Ovary (tissue), 7 donors: ENCODE measurements at regions not wholly inside any gene's neighbourhood (a gene's known extent, or its start where the extent isn't known, plus 50 kb on each side); places are given as distances from the start of the nearest gene placed in this dataset.

Experiments
- DNase-seq, 5 donors: peaks; one replicate each; pipeline ENCODE4 v3.0.0-alpha.2; 2019 to 2020
- H3K27ac ChIP-seq, 2 donors: fragments of 200-600 bp; one replicate each; pipeline versions ENCODE4 v1.5.1 to v1.8.0; 2019 to 2022
- H3K27me3 ChIP-seq: fragments of 200-600 bp; one replicate; pipeline ENCODE4 v1.8.0; 2022
- H3K36me3 ChIP-seq: fragments of 200-600 bp; sonication (generic); one replicate; pipeline ENCODE4 v1.5.1; 2019
- H3K4me1 ChIP-seq: one replicate; pipeline ENCODE4 v1.8.1; 2013; ENCODE audit warnings: mild to moderate bottlenecking, moderate library complexity; ENCODE audit not compliant: insufficient read depth
- H3K4me3 ChIP-seq: fragments of 200-600 bp; sonication (generic); one replicate; pipeline ENCODE4 v1.5.1; 2017
- H3K9me3 ChIP-seq, 2 donors: fragments of 200-600 bp in 1 of 2; sonication (generic) in 1 of 2; one replicate each; pipeline versions ENCODE4 v1.5.1 to v1.8.1; 2013 to 2019; ENCODE audit warnings: mild to moderate bottlenecking in 1 of 2, moderate library complexity in 1 of 2
- EP300 ChIP-seq: sonication (generic); formaldehyde crosslinking; IDR thresholded peaks from one replicate; pipeline ENCODE4 v1.6.1; 2017; ENCODE audit warnings: antibody characterized with exemption
- POLR2A ChIP-seq: fragments of 450-650 bp; IDR thresholded peaks from one replicate; pipeline ENCODE4 v1.6.1; 2017; ENCODE audit warnings: antibody characterized with exemption, mild to moderate bottlenecking, moderate library complexity
- WGBS, 3 donors: extraction: QIAGEN DNeasy Blood & Tissue Kit in 1 of 3; methylation state at CpG; one replicate each; pipeline versions ENCODE4 v1.1.5 to v1.1.7; 2013 to 2017; 5-methylcytosine and 5-hydroxymethylcytosine counted together
- intact Hi-C, 4 donors: fragments of 100-400 bp; cut with DNase I; formaldehyde crosslinking; loops; one replicate each; pipeline versions ENCODE4 v1.11.0 to v1.15.1; 2022 to 2023
- TF ChIP-seq, protein P1 (sequence below), 3 donors: fragments of 450-650 bp in 2 of 3; fragments of 200-600 bp in 1 of 3; IDR thresholded peaks; one replicate each; pipeline versions ENCODE4 v1.5.1 to v1.8.0; 2016 to 2022; ENCODE audit warnings: antibody characterized with exemption in 3 of 3, mild to moderate bottlenecking in 1 of 3
- donor health status: DM: no; HTN: no; CAD: no; lungs with moderate emphysema.
- donor health status: DM: no; HTN: no; CAD: no.
- donor health status: Bipolar disorder and iron deficiency.
- donor health status: DM: no; HTN: no; CAD: no.
- donor health status: DM: yes; HTN: yes; CAD: no.

DNA sequence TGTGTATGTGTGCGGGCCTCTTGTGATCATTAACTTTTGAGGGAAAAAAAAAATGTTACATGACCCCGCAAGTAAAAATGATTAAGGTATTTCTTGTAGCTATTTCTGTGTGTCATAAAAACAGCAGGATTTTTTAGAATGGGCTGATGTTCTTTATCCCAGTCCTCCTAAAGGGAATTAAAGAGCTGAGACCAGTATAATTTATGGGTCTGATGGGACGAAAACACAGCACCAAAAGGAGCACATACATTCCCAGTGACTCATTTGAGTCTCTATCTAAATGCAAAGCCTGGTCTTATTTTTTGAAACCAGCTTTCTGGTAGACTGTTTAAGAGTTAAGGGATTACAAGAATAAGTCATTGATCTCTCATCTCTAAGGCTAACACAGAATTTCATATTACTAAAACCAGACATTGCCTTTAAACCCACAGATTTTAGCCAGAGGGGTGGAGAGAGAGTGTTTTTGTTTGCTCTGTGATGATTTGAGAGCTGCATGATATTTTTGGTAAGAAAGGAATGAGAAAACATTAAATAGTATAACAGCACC is 342.3 kb upstream of the EPHA4 start:
- H3K4me3 ChIP-seq, result no peak overlapping the region
- WGBS, 3 donors, result 14 to 18% (median 14%) methylated on average over 3 of the region's 3 CpGs

DNA sequence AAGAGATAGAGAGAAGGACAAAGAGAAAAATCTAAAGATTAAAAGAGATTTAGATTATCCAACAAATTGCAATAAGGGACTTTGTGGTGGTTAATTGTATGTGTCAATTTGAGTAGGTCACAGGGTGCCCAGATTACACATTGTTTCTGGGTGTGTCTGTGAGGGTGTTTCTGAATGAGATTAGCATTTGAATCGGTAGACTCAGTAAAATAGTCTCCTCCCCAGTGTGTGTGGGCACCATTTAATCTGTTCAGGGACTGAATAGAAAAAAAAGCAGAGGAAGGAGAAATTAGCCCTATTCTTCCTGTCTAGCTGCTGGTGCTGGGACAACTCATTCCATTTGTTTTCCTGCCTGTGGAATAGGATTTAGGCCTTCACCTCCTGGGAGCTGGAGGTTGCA is 339.8 kb upstream of the EPHA4 start:
- H3K27me3 ChIP-seq, result no peaks in the 10 kb centered on the region
- TF ChIP-seq EP300, result no peak
- TF ChIP-seq, protein P1, sequence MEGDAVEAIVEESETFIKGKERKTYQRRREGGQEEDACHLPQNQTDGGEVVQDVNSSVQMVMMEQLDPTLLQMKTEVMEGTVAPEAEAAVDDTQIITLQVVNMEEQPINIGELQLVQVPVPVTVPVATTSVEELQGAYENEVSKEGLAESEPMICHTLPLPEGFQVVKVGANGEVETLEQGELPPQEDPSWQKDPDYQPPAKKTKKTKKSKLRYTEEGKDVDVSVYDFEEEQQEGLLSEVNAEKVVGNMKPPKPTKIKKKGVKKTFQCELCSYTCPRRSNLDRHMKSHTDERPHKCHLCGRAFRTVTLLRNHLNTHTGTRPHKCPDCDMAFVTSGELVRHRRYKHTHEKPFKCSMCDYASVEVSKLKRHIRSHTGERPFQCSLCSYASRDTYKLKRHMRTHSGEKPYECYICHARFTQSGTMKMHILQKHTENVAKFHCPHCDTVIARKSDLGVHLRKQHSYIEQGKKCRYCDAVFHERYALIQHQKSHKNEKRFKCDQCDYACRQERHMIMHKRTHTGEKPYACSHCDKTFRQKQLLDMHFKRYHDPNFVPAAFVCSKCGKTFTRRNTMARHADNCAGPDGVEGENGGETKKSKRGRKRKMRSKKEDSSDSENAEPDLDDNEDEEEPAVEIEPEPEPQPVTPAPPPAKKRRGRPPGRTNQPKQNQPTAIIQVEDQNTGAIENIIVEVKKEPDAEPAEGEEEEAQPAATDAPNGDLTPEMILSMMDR (IDR thresholded peaks at IDR 0.05), result no peak
- no peak for TF ChIP-seq POLR2A
- WGBS, 3 donors, result 91 to 97% (median 94%) methylated on average over 1 of the region's 1 CpG

More for the DNA sequence above, 342.3 kb upstream of the EPHA4 start:
- Histone ChIP-seq H3K27me3 (no peaks in the 10 kb centered on the region), H3K9me3 (no peaks in the 10 kb centered on the region), H3K4me1 (no peaks in the 10 kb centered on the region), H3K36me3 (no peaks in the 10 kb centered on the region), H3K27ac (no peak overlapping the region)
- TF ChIP-seq POLR2A, result no peak
- no peak for TF ChIP-seq EP300
- TF ChIP-seq, protein P1 (IDR thresholded peaks at IDR 0.05), result no peak
- intact Hi-C loops, result no loop called here
- DNase-seq, result no peak

DNA sequence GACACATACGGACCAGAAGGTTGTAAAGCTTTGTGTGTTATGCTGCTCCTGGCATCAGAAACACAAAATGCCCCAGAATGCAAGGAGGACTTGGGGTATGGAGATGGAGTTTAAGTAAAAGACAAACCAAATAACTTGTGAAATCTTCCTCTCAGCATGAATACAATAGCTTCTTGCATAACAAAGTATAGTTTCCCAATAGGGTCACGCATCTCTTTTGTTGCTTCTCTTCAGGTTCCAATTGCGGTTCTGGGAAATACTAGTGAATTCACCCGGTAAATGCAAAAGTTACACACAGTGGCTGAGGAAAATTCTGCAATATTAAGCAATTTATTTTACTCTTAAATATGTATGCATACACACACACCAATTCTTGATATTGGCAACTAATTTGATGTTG is 339.2 kb upstream of the EPHA4 start:
- TF ChIP-seq EP300, result no peak
- TF ChIP-seq, protein P1 (IDR thresholded peaks at IDR 0.05), result no peak
- TF ChIP-seq POLR2A, result no peak
- intact Hi-C loops, result no loop called here

More for the DNA sequence above, 339.8 kb upstream of the EPHA4 start:
- Histone ChIP-seq H3K27ac (no peak overlapping the region), H3K4me3 (no peak overlapping the region), H3K4me1 (no peaks in the 10 kb centered on the region), H3K9me3 (no peaks in the 10 kb centered on the region), H3K36me3 (no peaks in the 10 kb centered on the region)
- intact Hi-C loops, result no loop called here
- DNase-seq, result no peak

DNA sequence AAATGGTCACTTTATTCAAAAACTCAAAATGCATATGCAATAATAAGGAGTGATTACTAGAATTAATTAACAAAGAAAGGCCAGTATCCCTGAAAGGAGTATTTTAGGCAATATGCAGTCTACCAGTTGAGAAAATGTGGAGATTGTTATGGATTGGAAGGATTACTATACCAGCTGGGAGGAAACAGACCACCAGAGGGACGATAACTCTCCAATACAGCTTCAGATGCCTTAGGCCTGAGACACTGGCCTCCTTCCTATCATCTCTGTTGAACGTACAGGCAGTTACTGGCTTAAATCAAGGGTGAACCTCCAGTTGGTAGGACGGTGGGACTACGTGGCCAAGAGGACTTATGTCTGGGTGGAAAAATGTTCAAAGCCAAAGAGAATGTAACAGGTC is 336.4 kb upstream of the EPHA4 start:
- Histone ChIP-seq H3K4me1 (no peaks in the 10 kb centered on the region), H3K9me3 (no peaks in the 10 kb centered on the region), H3K4me3 (no peak overlapping the region), H3K36me3 (no peaks in the 10 kb centered on the region), H3K27ac (no peak overlapping the region), H3K27me3 (no peaks in the 10 kb centered on the region)
- 59 to 70% (median 61%) methylated on average over 4 of the region's 4 CpGs for WGBS, 3 donors
- intact Hi-C loops, result no loop called here
- TF ChIP-seq POLR2A, result no peak
- TF ChIP-seq EP300, result no peak
- TF ChIP-seq, protein P1 (IDR thresholded peaks at IDR 0.05), result no peak
- no peak for DNase-seq

More for the DNA sequence above, 339.2 kb upstream of the EPHA4 start:
- H3K27me3 ChIP-seq, result no peaks in the 10 kb centered on the region
- H3K4me3 ChIP-seq, result no peak overlapping the region
- no peaks in the 10 kb centered on the region for H3K36me3 ChIP-seq
- H3K27ac ChIP-seq, result no peak overlapping the region
- WGBS, 3 donors, result 96 to 97% (median 96%) methylated on average over 4 of the region's 4 CpGs
- no peak for DNase-seq
- H3K9me3 ChIP-seq, result no peaks in the 10 kb centered on the region
- no peaks in the 10 kb centered on the region for H3K4me1 ChIP-seq
